HL-60 (cell line): ENCODE measurements at regions not wholly inside any gene's neighbourhood (a gene's known extent, or its start where the extent isn't known, plus 50 kb on each side); places are given as distances from the start of the nearest gene placed in this dataset.

Experiments
- DNase-seq, 2 experiments: peaks; one replicate each; pipeline ENCODE4 v3.0.0-alpha.2; 2010 to 2020; ENCODE audit warnings: low read depth in 1 of 2, low spot score in 1 of 2
- H3K27ac ChIP-seq: fragments of 250-450 bp; sonication (Bioruptor Pico); replicated peaks from 2 replicates; pipeline ENCODE4 v1.5.1; 2020; ENCODE audit warnings: mild to moderate bottlenecking, moderate library complexity
- H3K27me3 ChIP-seq: fragments of 250-450 bp; sonication (Bioruptor Pico); 2 replicates; pipeline ENCODE4 v1.5.1; 2021; ENCODE audit warnings: mild to moderate bottlenecking, moderate library complexity; ENCODE audit not compliant: insufficient read depth, poor library complexity, severe bottlenecking
- H3K4me3 ChIP-seq: replicated peaks from 2 replicates; pipeline ENCODE4 v1.5.1; 2011; ENCODE audit warnings: mild to moderate bottlenecking, control low read depth, low read length; ENCODE audit not compliant: insufficient read depth
- GABPA ChIP-seq: IDR thresholded peaks from 2 replicates; pipeline ENCODE4 v1.6.1; 2012; ENCODE audit warnings: low read depth
- POLR2AphosphoS5 ChIP-seq: IDR thresholded peaks from 2 replicates; pipeline ENCODE4 v1.6.1; 2012; ENCODE audit warnings: low read depth
- REST ChIP-seq: IDR thresholded peaks from 2 replicates; pipeline ENCODE4 v1.6.1; 2012; ENCODE audit warnings: low read depth; ENCODE audit not compliant: insufficient replicate concordance
- SPI1 ChIP-seq: IDR thresholded peaks from 2 replicates; pipeline ENCODE4 v1.6.1; 2012; ENCODE audit warnings: low read depth, mild to moderate bottlenecking, borderline replicate concordance
- TF ChIP-seq, protein P1 (sequence below): IDR thresholded peaks from one replicate; pipeline ENCODE4 v1.5.1; 2011; ENCODE audit warnings: low read length, control low read depth, inconsistent platforms; ENCODE audit not compliant: insufficient read depth

GRCh38 chr1:184199036-184199435 lies 147.5 kb downstream of the TSEN15 start:
- no peak for DNase-seq
- no peak overlapping the region for H3K27ac ChIP-seq
- H3K27me3 ChIP-seq, result peaks cover 2% of the 10 kb centered on the region
- H3K4me3 ChIP-seq, result no peak overlapping the region
- TF ChIP-seq POLR2AphosphoS5 (no peak), REST (no peak)

DNA sequence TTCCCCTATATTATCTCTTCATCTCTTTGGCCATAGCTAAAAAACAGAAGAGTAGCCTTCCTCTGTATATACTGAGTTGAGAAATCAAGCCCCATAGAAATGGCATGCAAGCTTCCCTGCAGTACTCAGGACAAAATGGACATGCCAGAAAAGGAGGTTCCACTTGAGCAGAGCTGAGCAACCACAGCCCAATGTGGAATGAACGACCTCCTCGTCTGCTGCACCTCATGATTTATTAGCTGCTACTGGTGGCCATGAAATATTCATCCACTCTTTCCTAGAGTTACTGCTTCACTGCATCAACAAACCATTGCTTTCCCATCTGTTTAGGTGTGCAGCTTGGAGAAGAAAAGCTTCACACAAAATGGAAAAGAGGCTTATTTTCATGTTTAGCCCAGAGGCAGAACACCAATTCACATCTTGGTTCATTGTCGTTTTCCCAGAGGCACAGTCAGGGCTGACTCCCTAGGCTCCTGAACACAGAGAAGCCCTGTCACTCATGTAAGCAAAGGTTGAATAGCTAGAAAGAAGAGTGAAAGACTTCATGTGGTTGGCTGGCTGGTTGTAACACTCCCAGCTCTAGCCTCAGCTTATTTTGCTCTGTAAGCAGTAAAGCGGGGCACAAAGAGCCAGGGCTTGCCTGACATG lies 148.0 kb downstream of the TSEN15 start:
- Histone ChIP-seq H3K27me3 (peaks cover 2% of the 10 kb centered on the region), H3K4me3 (no peak overlapping the region), H3K27ac (no peak overlapping the region)
- no peak for TF ChIP-seq GABPA
- TF ChIP-seq, protein P1, sequence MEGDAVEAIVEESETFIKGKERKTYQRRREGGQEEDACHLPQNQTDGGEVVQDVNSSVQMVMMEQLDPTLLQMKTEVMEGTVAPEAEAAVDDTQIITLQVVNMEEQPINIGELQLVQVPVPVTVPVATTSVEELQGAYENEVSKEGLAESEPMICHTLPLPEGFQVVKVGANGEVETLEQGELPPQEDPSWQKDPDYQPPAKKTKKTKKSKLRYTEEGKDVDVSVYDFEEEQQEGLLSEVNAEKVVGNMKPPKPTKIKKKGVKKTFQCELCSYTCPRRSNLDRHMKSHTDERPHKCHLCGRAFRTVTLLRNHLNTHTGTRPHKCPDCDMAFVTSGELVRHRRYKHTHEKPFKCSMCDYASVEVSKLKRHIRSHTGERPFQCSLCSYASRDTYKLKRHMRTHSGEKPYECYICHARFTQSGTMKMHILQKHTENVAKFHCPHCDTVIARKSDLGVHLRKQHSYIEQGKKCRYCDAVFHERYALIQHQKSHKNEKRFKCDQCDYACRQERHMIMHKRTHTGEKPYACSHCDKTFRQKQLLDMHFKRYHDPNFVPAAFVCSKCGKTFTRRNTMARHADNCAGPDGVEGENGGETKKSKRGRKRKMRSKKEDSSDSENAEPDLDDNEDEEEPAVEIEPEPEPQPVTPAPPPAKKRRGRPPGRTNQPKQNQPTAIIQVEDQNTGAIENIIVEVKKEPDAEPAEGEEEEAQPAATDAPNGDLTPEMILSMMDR, result no peak
- TF ChIP-seq REST, result no peak
- TF ChIP-seq SPI1, result no peak
- TF ChIP-seq POLR2AphosphoS5, result no peak
- no peak for DNase-seq

DNA sequence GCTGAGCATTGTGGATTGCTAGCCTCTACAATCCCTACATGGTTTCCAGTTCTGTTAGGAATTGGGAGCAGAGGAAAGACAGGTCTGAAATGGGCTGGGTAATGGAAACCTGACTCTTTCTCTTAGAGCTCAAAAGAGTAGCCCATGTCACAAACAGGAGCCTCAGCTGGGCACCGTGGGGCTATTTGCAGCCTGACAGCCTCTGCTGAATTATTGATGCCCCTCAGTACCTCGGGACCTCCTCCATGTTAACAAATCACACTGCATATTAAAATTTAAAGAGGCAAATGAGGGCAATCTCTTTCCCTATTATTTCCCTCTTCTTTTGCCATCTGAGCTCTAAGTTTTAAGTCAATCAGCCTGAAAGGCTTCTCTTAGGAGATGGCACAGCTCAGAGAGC lies 157.1 kb downstream of the TSEN15 start:
- Histone ChIP-seq H3K4me3 (no peak overlapping the region), H3K27ac (no peak overlapping the region), H3K27me3 (no peaks in the 10 kb centered on the region)
- no peak for DNase-seq
- TF ChIP-seq GABPA (no peak), POLR2AphosphoS5 (no peak)
- TF ChIP-seq, protein P1, result no peak

DNA sequence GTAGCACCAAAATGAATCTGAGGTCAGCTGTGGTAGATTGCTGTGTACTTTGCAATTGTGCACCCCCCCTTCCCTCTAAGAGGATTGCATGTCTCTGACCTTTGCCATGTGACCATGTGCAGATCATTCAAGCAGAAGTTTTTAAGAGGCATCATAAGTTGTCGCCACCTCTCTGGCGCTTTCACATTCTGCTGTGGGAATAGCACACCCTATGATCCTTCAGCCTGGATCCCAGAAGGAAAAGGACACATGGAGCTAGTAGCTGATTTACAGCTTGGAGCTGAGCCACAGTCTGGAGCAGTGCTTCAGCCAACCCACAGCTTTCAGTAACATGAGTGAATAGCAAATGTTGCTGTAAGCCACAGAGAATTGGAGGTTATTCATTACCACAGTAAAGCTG lies 158.5 kb downstream of the TSEN15 start:
- Histone ChIP-seq H3K4me3 (no peak overlapping the region), H3K27ac (no peak overlapping the region), H3K27me3 (no peaks in the 10 kb centered on the region)
- TF ChIP-seq, protein P1, result no peak
- no peak for TF ChIP-seq GABPA
- no peak for TF ChIP-seq SPI1
- no peak for TF ChIP-seq POLR2AphosphoS5
- TF ChIP-seq REST, result no peak
- DNase-seq, result no peak
